OCI-LY1 (cell line): ENCODE measurements at regions not wholly inside any gene's neighbourhood (a gene's known extent, or its start where the extent isn't known, plus 50 kb on each side); places are given as distances from the start of the nearest gene placed in this dataset.

Experiments used
- H2AFZ ChIP-seq: fragments of 200-600 bp; sonication (generic), shearing (Covaris generic); 2 replicates; pipeline ENCODE4 v1.6.0; 2014; ENCODE audit warnings: antibody characterized with exemption, mild to moderate bottlenecking, low read length
- H3F3A ChIP-seq: fragments of 200-600 bp; sonication (generic), shearing (Covaris generic); 2 replicates; pipeline ENCODE4 v1.6.0; 2014; ENCODE audit warnings: mild to moderate bottlenecking, antibody characterized with exemption, low read length, moderate library complexity; ENCODE audit not compliant: insufficient read depth
- H3K27ac ChIP-seq: fragments of 200-600 bp; sonication (generic); 2 replicates; pipeline ENCODE4 v1.5.1; 2014; ENCODE audit warnings: low read length, mixed run types, mild to moderate bottlenecking, low read depth; ENCODE audit not compliant: poor library complexity, severe bottlenecking
- H3K27me3 ChIP-seq: fragments of 200-600 bp; sonication (generic); 2 replicates; pipeline ENCODE4 v1.6.0; 2014; ENCODE audit warnings: antibody characterized with exemption, mild to moderate bottlenecking, low read length, moderate library complexity; ENCODE audit not compliant: insufficient read depth
- H3K36me3 ChIP-seq: fragments of 200-600 bp; sonication (generic); 2 replicates; pipeline ENCODE4 v1.6.1; 2014; ENCODE audit warnings: mild to moderate bottlenecking, antibody characterized with exemption, low read length, moderate library complexity, mixed read lengths; ENCODE audit not compliant: insufficient read depth
- H3K4me1 ChIP-seq: fragments of 200-600 bp; sonication (generic); 2 replicates; pipeline ENCODE4 v1.5.1; 2014; ENCODE audit warnings: mild to moderate bottlenecking, low read length, moderate library complexity; ENCODE audit not compliant: insufficient read depth, severe bottlenecking
- H3K4me2 ChIP-seq: fragments of 200-600 bp; sonication (generic), shearing (Covaris generic); 2 replicates; pipeline ENCODE4 v1.6.1; 2014; ENCODE audit warnings: low read length
- H3K4me3 ChIP-seq: fragments of 200-600 bp; sonication (generic); 2 replicates; pipeline ENCODE4 v1.5.1; 2014; ENCODE audit warnings: low read length, low read depth, mild to moderate bottlenecking, mixed read lengths; ENCODE audit not compliant: poor library complexity, severe bottlenecking
- H3K79me2 ChIP-seq: fragments of 200-600 bp; shearing (Covaris generic); 2 replicates; pipeline ENCODE4 v1.6.1; 2016; ENCODE audit warnings: mixed run types, low read length, mixed read lengths; ENCODE audit not compliant: insufficient read depth
- H3K9ac ChIP-seq: fragments of 200-600 bp; sonication (generic), shearing (Covaris generic); 2 replicates; pipeline ENCODE4 v1.6.1; 2014; ENCODE audit warnings: mild to moderate bottlenecking, low read length, mixed read lengths
- H3K9me2 ChIP-seq: fragments of 200-600 bp; sonication (generic), shearing (Covaris generic); 2 replicates; pipeline ENCODE4 v1.6.1; 2014; ENCODE audit warnings: low read depth, mild to moderate bottlenecking, low read length, mixed read lengths
- H3K9me3 ChIP-seq: fragments of 200-600 bp; shearing (Covaris generic); 2 replicates; pipeline ENCODE4 v1.6.1; 2014; ENCODE audit warnings: low read length, mixed read lengths
- H4K20me1 ChIP-seq: fragments of 200-600 bp; sonication (generic), shearing (Covaris generic); 2 replicates; pipeline ENCODE4 v1.6.0; 2016; ENCODE audit warnings: mild to moderate bottlenecking, low read length; ENCODE audit not compliant: insufficient read depth
- CTCF ChIP-seq: fragments of 200-600 bp; sonication (generic), shearing (Covaris generic); IDR thresholded peaks from 2 replicates; pipeline ENCODE4 v1.5.1; 2017; ENCODE audit warnings: mild to moderate bottlenecking, antibody characterized with exemption, low read length, moderate library complexity, mixed read lengths
- EZH2 ChIP-seq: fragments of 200-600 bp; sonication (generic), shearing (Covaris generic); IDR thresholded peaks from 2 replicates; pipeline ENCODE4 v1.8.0; 2017; ENCODE audit warnings: borderline replicate concordance, mixed run types, mild to moderate bottlenecking, antibody characterized with exemption, low read length, moderate library complexity, mixed read lengths

GRCh38 chr14:36021030-36021422 lies 155.5 kb downstream of the PTCSC3 start:
- Histone ChIP-seq H4K20me1 (no peaks in the 10 kb centered on the region), H3K4me1 (no peaks in the 10 kb centered on the region), H3K36me3 (no peaks in the 10 kb centered on the region), H3K27me3 (no peaks in the 10 kb centered on the region), H3K9me2 (no peaks in the 10 kb centered on the region), H3K4me3 (no peak overlapping the region), H3K9me3 (no peaks in the 10 kb centered on the region), H2AFZ (no peak overlapping the region), H3F3A (no peaks in the 10 kb centered on the region), H3K27ac (no peak overlapping the region), H3K4me2 (no peak overlapping the region), H3K79me2 (no peaks in the 10 kb centered on the region), H3K9ac (no peak overlapping the region)
- no peak for TF ChIP-seq CTCF
- no peak for TF ChIP-seq EZH2

GRCh38 chr14:36020120-36021029 lies 156.1 kb downstream of the PTCSC3 start:
- no peaks in the 10 kb centered on the region for H3K79me2 ChIP-seq
- H3K9me3 ChIP-seq, result no peaks in the 10 kb centered on the region
- H4K20me1 ChIP-seq, result no peaks in the 10 kb centered on the region
- no peaks in the 10 kb centered on the region for H3F3A ChIP-seq
- H3K27me3 ChIP-seq, result no peaks in the 10 kb centered on the region
- TF ChIP-seq EZH2 (no peak), CTCF (no peak)
- H3K4me2 ChIP-seq, result no peak overlapping the region
- no peak overlapping the region for H2AFZ ChIP-seq
- H3K9ac ChIP-seq, result no peak overlapping the region
- H3K9me2 ChIP-seq, result no peaks in the 10 kb centered on the region
- no peak overlapping the region for H3K4me3 ChIP-seq
- no peaks in the 10 kb centered on the region for H3K36me3 ChIP-seq
- H3K27ac ChIP-seq, result no peak overlapping the region
- H3K4me1 ChIP-seq, result no peaks in the 10 kb centered on the region

GRCh38 chr14:36019126-36019525 lies 157.4 kb downstream of the PTCSC3 start:
- Histone ChIP-seq H3F3A (no peaks in the 10 kb centered on the region), H2AFZ (no peak overlapping the region), H3K4me3 (no peak overlapping the region), H3K27me3 (no peaks in the 10 kb centered on the region), H3K9me2 (no peaks in the 10 kb centered on the region), H3K4me1 (no peaks in the 10 kb centered on the region), H3K9me3 (no peaks in the 10 kb centered on the region), H3K36me3 (no peaks in the 10 kb centered on the region), H4K20me1 (no peaks in the 10 kb centered on the region), H3K79me2 (no peaks in the 10 kb centered on the region), H3K4me2 (no peak overlapping the region), H3K27ac (no peak overlapping the region), H3K9ac (no peak overlapping the region)
- no peak for TF ChIP-seq CTCF
- no peak for TF ChIP-seq EZH2
